ENCODE measurements at regions not wholly inside any gene's neighbourhood (a gene's known extent, or its start where the extent isn't known, plus 50 kb on each side); places are given as distances from the start of the nearest gene placed in this dataset.

- no peak for DNase-seq
- intact Hi-C loops (cut with micrococcal nuclease): no loop called here
- ChIA-PET CTCF (no interaction called here), POLR2A (no interaction called here)
- no peaks in the 10 kb centered on the region for H3K4me1 Mint-ChIP-seq (ENCODE audit: low read depth)
- no peak overlapping the region for H3K27ac Mint-ChIP-seq
- no peak overlapping the region for H3K4me3 Mint-ChIP-seq
- H3K36me3 Mint-ChIP-seq: no peaks in the 10 kb centered on the region
- no peaks in the 10 kb centered on the region for H3K27me3 Mint-ChIP-seq
- peaks cover 6% of the 10 kb centered on the region for H3K9me3 Mint-ChIP-seq
These were observed 220.9 kb upstream of the CDC14C start for GRCh38 chr7:48703466-48703865.

GRCh38 chr7:48708122-48708521 lies 216.2 kb upstream of the CDC14C start:
- H3K9me3 Mint-ChIP-seq: peaks cover 4% of the 10 kb centered on the region
- CTCF ChIA-PET: no interaction called here
- POLR2A ChIA-PET: no interaction called here

DNA sequence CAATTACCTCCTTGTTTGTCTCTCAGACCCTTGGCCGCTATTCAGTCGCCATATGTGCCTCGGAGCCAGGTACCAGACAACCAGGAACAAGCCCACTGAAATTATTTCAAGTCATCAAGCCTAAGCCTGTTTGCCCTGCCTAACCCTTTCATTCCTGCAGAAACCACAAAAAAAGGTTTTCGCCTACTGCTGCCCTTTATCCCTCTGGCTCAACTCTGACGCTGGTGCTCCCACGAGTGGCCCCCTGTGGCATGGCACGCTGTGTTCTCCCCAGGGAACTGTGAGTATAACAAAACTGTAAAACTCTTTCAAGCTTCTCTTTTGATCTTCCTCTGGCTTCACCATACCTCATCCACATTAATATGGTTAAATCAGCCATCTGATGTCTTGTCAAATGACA lies 215.7 kb upstream of the CDC14C start:
- Mint-ChIP-seq H3K36me3 (no peaks in the 10 kb centered on the region), H3K27ac (no peak overlapping the region), H3K4me1 (ENCODE audit: low read depth) (no peaks in the 10 kb centered on the region), H3K4me3 (no peak overlapping the region), H3K27me3 (no peaks in the 10 kb centered on the region), H3K9me3 (peaks cover 4% of the 10 kb centered on the region)
- DNase-seq: no peak
- ChIA-PET CTCF (no interaction called here), POLR2A (no interaction called here)
- intact Hi-C loops (cut with micrococcal nuclease): no loop called here

More at GRCh38 chr7:48708122-48708521, 216.2 kb upstream of the CDC14C start:
- no peak overlapping the region for H3K27ac Mint-ChIP-seq
- H3K4me1 Mint-ChIP-seq (ENCODE audit: low read depth): no peaks in the 10 kb centered on the region
- no peak for DNase-seq
- intact Hi-C loops (cut with micrococcal nuclease): no loop called here
- H3K27me3 Mint-ChIP-seq: no peaks in the 10 kb centered on the region
- no peaks in the 10 kb centered on the region for H3K36me3 Mint-ChIP-seq
- no peak overlapping the region for H3K4me3 Mint-ChIP-seq

GRCh38 chr7:48710995-48711394 lies 213.4 kb upstream of the CDC14C start:
- H3K27ac Mint-ChIP-seq: no peak overlapping the region
- H3K9me3 Mint-ChIP-seq: no peaks in the 10 kb centered on the region
- CTCF ChIA-PET: no interaction called here
- POLR2A ChIA-PET: no interaction called here
- no peak for DNase-seq
- intact Hi-C loops (cut with micrococcal nuclease): no loop called here
- no peaks in the 10 kb centered on the region for H3K4me1 Mint-ChIP-seq (ENCODE audit: low read depth)
- no peak overlapping the region for H3K4me3 Mint-ChIP-seq
- no peaks in the 10 kb centered on the region for H3K27me3 Mint-ChIP-seq
- no peaks in the 10 kb centered on the region for H3K36me3 Mint-ChIP-seq

DNA sequence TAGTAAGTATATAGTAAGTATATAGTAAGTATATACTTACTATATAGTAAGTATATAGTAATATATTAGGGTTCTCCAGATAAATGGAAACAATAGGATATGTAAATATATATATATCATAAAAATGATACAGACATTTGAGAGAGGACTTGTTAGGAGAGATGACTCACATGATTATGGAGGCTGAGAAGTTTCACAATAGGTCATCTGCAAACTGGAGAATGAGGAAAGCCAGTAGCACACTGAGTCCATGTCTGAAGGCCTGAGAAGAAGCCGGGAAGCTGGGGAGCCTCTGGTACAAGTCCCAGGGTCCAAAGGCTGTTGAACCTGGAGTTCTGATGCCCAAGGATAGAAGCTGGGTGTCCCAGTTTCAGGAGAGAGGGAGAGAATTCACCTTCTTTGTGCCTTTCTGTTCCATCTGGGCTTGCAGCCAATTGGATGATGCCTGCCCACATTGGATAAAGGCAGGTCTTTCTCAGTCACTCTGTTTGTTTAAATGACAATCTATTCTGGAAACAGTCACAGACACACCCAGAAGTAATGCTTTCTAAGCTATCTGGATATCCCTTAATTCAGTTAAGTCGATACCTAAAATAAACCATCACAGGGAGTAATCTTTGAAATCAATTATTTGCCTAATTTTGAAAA lies 205.5 kb upstream of the CDC14C start:
- H3K4me1 Mint-ChIP-seq (ENCODE audit: low read depth): no peaks in the 10 kb centered on the region
- intact Hi-C loops (cut with micrococcal nuclease): no loop called here

DNA sequence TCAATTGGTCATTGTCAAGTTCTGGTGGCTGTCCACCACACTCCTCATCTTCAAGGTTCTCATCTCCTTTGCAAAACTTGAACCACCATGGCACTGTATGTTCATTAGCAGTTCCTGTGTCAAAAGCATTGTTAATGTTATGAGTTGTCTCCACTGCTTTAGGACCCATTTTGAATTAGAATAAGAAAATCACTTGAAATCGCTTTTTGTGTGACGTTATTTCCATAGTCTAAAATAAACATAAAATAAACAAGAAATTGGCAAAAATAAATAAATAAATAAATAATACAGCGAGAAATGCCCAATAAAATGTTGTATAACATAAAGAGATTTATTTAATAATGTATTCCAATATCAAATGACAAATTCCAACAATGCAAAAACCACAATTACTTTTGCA lies 195.5 kb upstream of the CDC14C start:
- intact Hi-C loops (cut with micrococcal nuclease): no loop called here
- Mint-ChIP-seq H3K4me3 (no peak overlapping the region), H3K9me3 (peaks cover 15% of the 10 kb centered on the region), H3K27me3 (no peaks in the 10 kb centered on the region), H3K4me1 (ENCODE audit: low read depth) (no peaks in the 10 kb centered on the region), H3K36me3 (no peaks in the 10 kb centered on the region), H3K27ac (no peak overlapping the region)
- ChIA-PET POLR2A (no interaction called here), CTCF (no interaction called here)
- DNase-seq: no peak

More for the DNA sequence above, 205.5 kb upstream of the CDC14C start:
- ChIA-PET CTCF (no interaction called here), POLR2A (no interaction called here)
- H3K9me3 Mint-ChIP-seq: no peaks in the 10 kb centered on the region
- no peaks in the 10 kb centered on the region for H3K36me3 Mint-ChIP-seq
- no peak for DNase-seq
- H3K27ac Mint-ChIP-seq: no peak overlapping the region
- no peak overlapping the region for H3K4me3 Mint-ChIP-seq
- no peaks in the 10 kb centered on the region for H3K27me3 Mint-ChIP-seq

- Mint-ChIP-seq H3K4me3 (no peak overlapping the region), H3K36me3 (no peaks in the 10 kb centered on the region), H3K4me1 (ENCODE audit: low read depth) (no peaks in the 10 kb centered on the region), H3K27ac (no peak overlapping the region), H3K27me3 (no peaks in the 10 kb centered on the region), H3K9me3 (peaks cover 25% of the 10 kb centered on the region)
- CTCF ChIA-PET: no interaction called here
- POLR2A ChIA-PET: no interaction called here
- no peak for DNase-seq
- intact Hi-C loops (cut with micrococcal nuclease): no loop called here
These were observed 189.5 kb upstream of the CDC14C start for GRCh38 chr7:48734695-48735406.

- H3K4me1 Mint-ChIP-seq (ENCODE audit: low read depth): no peaks in the 10 kb centered on the region
- H3K36me3 Mint-ChIP-seq: no peaks in the 10 kb centered on the region
- no peak for DNase-seq
- intact Hi-C loops (cut with micrococcal nuclease): no loop called here
- CTCF ChIA-PET: no interaction called here
- H3K27ac Mint-ChIP-seq: no peak overlapping the region
- H3K4me3 Mint-ChIP-seq: no peak overlapping the region
- no peaks in the 10 kb centered on the region for H3K27me3 Mint-ChIP-seq
- peaks cover 28% of the 10 kb centered on the region for H3K9me3 Mint-ChIP-seq
- POLR2A ChIA-PET: no interaction called here
These were observed 182.8 kb upstream of the CDC14C start for GRCh38 chr7:48741545-48741944.

DNA sequence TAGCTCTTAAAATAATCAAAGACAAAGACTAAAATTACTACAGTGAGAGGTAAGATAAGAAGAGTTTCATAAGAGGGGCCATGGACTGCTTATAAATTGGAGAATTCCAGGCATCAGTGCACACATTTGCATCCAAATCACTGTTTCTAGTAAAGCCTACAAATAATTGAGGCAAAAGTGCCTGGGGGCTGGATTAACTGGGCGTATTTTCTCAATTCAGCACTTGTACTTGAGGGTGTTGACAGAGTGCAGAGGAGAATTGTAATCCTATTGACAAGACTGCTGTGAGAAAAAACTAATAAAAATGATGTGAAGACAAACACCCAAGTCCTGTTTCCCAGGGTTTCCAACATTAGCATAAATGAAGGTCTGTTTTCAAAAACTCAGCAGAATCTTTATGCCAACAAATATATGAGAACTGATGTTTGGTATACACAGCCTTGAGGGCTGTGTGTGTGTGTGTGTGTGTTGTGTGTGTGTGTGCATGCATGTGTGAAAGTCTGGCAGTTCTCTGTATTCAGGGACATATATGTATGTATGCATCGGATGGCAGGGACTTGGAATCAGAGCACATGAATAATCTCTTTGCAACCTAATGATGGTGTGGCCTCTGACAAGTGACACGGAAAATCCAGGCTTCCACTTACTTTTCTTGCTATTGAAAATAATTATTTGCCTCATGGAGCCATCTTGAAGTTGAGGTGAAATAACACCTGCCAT lies 182.1 kb upstream of the CDC14C start:
- ChIA-PET CTCF (no interaction called here), POLR2A (no interaction called here)
- intact Hi-C loops (cut with micrococcal nuclease): no loop called here
- peaks cover 27% of the 10 kb centered on the region for H3K9me3 Mint-ChIP-seq
- no peak overlapping the region for H3K4me3 Mint-ChIP-seq
- no peaks in the 10 kb centered on the region for H3K27me3 Mint-ChIP-seq
- H3K27ac Mint-ChIP-seq: no peak overlapping the region
- DNase-seq: no peak
- no peaks in the 10 kb centered on the region for H3K36me3 Mint-ChIP-seq
- H3K4me1 Mint-ChIP-seq (ENCODE audit: low read depth): no peaks in the 10 kb centered on the region

DNA sequence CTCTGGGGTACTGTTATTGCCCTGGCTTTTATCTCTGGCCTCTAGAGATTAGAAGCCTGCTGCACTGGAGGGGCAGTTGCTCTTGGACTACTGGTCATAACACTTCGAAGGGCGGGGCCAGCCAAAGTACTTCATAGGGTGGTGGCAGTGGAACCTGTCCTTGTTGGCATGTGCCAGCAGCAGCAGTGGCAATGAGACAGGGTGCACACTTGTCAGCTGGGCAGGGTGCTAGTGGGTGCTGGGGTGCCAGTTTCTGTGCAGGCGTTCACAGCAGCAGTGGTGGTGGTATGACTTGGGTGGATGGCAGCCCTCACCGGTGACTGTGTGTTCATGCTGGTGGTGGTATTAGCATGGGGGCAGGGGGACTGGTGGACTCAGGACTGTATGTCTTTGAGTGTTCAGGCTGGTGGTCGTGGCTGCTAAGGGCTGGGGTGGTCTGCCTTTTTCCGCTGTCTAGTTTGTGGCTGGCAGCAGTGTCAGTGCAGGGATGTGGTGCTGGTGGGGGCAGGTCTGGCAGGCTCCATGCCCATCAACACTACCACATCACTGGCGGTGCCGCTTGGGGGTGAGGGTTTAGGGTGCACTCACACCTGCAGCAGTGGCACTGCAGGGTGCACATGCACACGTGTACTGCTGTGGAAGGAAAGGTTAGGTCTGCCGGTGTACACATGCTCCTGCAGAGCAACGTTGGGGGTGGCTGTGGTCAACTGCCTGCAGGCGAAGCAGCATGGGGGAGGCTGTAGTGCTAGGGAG lies 176.1 kb upstream of the CDC14C start:
- intact Hi-C loops (cut with micrococcal nuclease): no loop called here
- CTCF ChIA-PET: no interaction called here
- no peaks in the 10 kb centered on the region for H3K9me3 Mint-ChIP-seq
- no peak overlapping the region for H3K27ac Mint-ChIP-seq
- DNase-seq: no peak
- POLR2A ChIA-PET: no interaction called here
- H3K36me3 Mint-ChIP-seq: no peaks in the 10 kb centered on the region
- no peak overlapping the region for H3K4me3 Mint-ChIP-seq
- no peaks in the 10 kb centered on the region for H3K27me3 Mint-ChIP-seq
- no peaks in the 10 kb centered on the region for H3K4me1 Mint-ChIP-seq (ENCODE audit: low read depth)

DNA sequence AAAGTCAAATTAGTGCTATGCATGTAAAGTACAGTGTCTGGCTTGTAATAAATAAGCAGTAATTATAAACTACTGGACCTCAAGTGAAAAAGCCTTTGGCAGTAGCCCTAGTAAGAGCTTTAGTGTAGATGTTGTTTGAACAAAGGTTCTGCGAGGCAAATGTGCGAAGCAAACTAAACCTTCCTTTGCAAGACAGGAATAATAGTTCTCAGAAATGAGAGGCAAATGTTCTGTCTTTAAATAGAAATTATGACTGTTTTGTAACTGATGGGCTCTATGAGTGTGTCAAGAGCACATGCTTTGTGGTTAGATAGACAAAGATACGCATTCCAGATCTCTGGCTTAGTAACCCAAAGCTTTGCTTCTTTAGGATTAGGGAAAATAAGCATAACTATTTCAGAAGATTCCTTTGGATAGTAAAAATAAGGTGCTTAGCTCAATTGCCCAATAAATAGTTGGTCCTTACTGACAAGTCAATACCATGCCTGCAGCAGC lies 169.2 kb upstream of the CDC14C start:
- Mint-ChIP-seq H3K4me1 (ENCODE audit: low read depth) (no peaks in the 10 kb centered on the region), H3K36me3 (no peaks in the 10 kb centered on the region), H3K9me3 (peaks cover 6% of the 10 kb centered on the region), H3K27me3 (no peaks in the 10 kb centered on the region), H3K4me3 (no peak overlapping the region), H3K27ac (no peak overlapping the region)
- intact Hi-C loops (cut with micrococcal nuclease): no loop called here
- CTCF ChIA-PET: no interaction called here
- POLR2A ChIA-PET: no interaction called here
- no peak for DNase-seq

DNA sequence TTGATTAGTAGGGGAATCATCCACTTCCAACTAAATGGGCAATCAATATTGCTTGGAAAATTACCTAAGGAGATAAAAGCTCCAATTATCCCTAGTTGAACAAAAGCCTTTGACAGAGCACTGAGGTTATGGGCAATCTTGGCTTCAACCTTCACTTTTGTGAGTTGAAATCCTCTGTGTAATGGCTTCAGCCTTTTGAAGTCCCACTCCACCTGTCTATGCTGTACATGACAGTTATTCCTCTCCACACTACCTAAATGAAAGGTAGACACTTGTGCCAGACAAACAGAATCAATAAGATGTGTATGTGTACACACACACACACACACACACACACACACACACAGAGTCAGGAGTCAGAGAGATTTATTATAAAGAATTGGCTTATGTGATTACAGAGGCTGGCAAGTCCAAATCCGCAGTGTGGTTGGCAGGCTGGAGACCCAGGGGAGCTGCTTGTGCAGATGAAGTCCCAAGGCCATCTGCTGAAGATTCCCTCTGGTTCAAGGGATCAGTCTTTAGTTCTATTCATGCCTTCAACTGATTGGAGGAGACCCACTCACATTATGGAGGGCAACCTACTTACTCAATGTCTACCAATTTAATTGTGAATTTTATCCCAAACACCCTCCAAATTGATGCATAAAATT lies 164.8 kb upstream of the CDC14C start:
- no peaks in the 10 kb centered on the region for H3K4me1 Mint-ChIP-seq (ENCODE audit: low read depth)
- H3K4me3 Mint-ChIP-seq: no peak overlapping the region
- no peaks in the 10 kb centered on the region for H3K27me3 Mint-ChIP-seq
- intact Hi-C loops (cut with micrococcal nuclease): no loop called here
- no peaks in the 10 kb centered on the region for H3K36me3 Mint-ChIP-seq
- ChIA-PET CTCF (no interaction called here), POLR2A (no interaction called here)
- H3K9me3 Mint-ChIP-seq: peaks cover 6% of the 10 kb centered on the region
- H3K27ac Mint-ChIP-seq: no peak overlapping the region
- DNase-seq: no peak
